ENCODE measurements at regions not wholly inside any gene's neighbourhood (a gene's known extent, or its start where the extent isn't known, plus 50 kb on each side); places are given as distances from the start of the nearest gene placed in this dataset.

DNA sequence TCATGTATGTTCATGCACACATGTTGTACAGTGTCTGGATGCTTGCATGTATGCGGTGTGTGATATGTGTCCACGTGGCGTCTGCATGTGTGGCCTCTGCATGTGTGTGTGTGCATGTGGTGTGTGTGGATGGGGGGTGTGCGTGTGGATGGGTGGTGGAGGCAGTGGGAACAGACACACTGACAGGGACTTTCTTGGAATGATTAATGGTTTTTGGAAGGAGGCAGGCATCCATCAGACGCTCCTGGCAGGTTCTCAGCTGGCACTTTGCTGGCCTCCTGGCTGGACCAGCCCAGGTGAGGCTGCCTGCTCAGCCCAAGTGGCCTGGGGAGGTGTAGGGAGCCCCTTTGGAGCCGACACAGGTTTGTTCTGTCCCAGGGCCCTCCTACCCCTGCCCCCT, 121.2 kb upstream of the CIBAR2 start:
- TF ChIP-seq, protein P1, sequence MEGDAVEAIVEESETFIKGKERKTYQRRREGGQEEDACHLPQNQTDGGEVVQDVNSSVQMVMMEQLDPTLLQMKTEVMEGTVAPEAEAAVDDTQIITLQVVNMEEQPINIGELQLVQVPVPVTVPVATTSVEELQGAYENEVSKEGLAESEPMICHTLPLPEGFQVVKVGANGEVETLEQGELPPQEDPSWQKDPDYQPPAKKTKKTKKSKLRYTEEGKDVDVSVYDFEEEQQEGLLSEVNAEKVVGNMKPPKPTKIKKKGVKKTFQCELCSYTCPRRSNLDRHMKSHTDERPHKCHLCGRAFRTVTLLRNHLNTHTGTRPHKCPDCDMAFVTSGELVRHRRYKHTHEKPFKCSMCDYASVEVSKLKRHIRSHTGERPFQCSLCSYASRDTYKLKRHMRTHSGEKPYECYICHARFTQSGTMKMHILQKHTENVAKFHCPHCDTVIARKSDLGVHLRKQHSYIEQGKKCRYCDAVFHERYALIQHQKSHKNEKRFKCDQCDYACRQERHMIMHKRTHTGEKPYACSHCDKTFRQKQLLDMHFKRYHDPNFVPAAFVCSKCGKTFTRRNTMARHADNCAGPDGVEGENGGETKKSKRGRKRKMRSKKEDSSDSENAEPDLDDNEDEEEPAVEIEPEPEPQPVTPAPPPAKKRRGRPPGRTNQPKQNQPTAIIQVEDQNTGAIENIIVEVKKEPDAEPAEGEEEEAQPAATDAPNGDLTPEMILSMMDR (IDR thresholded peaks at IDR 0.05; ENCODE audit: low read depth, low read length, poor library complexity, severe bottlenecking) = no peak
- no peak for TF ChIP-seq EZH2phosphoT487 (IDR thresholded peaks at IDR 0.05; ENCODE audit: borderline replicate concordance, low read length)
